C4-2B (cell line): ENCODE measurements at regions not wholly inside any gene's neighbourhood (a gene's known extent, or its start where the extent isn't known, plus 50 kb on each side); places are given as distances from the start of the nearest gene placed in this dataset.
"Not testable (repeated sequence)": the region's sequence is repeated elsewhere in the genome, so short reads cannot be mapped to it uniquely, and the experiment has no call there.

Source experiments
- CTCF ChIP-seq: fragments of 450-650 bp; conservative IDR thresholded peaks from 2 replicates; pipeline ENCODE4 v1.5.1; 2017; ENCODE audit warnings: mild to moderate bottlenecking
- ZFX ChIP-seq: fragments of 450-650 bp; IDR thresholded peaks from 2 replicates; pipeline ENCODE4 v1.6.1; 2017

GRCh38 chr14:58775130-58775529, 137.4 kb downstream of the DACT1 start:
- not testable (repeated sequence) for TF ChIP-seq CTCF, ZFX
